ENCODE measurements at regions not wholly inside any gene's neighbourhood (a gene's known extent, or its start where the extent isn't known, plus 50 kb on each side); places are given as distances from the start of the nearest gene placed in this dataset.

DNA sequence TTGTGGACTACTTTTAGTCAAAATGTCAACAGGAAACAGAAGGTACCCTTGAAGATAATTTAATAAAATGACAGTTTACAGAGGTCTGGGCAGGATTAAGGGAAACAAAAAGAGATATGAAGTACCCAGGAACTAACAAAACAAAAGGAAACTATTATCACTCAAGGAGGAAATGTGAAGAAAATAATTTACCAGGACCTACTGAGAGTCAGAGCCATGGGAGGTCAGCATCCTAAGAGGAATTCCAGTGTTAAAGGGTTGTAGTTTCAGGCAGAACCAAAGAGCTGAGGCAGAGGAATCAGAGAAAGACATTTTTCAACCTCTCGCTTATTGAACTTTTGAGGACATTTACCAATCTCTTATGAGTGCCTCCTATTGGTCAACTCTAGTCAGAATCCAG is 408.9 kb upstream of the CBLB start:
- TF ChIP-seq, protein P1, sequence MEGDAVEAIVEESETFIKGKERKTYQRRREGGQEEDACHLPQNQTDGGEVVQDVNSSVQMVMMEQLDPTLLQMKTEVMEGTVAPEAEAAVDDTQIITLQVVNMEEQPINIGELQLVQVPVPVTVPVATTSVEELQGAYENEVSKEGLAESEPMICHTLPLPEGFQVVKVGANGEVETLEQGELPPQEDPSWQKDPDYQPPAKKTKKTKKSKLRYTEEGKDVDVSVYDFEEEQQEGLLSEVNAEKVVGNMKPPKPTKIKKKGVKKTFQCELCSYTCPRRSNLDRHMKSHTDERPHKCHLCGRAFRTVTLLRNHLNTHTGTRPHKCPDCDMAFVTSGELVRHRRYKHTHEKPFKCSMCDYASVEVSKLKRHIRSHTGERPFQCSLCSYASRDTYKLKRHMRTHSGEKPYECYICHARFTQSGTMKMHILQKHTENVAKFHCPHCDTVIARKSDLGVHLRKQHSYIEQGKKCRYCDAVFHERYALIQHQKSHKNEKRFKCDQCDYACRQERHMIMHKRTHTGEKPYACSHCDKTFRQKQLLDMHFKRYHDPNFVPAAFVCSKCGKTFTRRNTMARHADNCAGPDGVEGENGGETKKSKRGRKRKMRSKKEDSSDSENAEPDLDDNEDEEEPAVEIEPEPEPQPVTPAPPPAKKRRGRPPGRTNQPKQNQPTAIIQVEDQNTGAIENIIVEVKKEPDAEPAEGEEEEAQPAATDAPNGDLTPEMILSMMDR (conservative IDR thresholded peaks at IDR 0.05; ENCODE audit: low read length), result no peak
- TF ChIP-seq EZH2phosphoT487 (IDR thresholded peaks at IDR 0.05; ENCODE audit: borderline replicate concordance), result no peak
